ENCODE measurements at regions not wholly inside any gene's neighbourhood (a gene's known extent, or its start where the extent isn't known, plus 50 kb on each side); places are given as distances from the start of the nearest gene placed in this dataset.
"Not testable (repeated sequence)": the region's sequence is repeated elsewhere in the genome, so short reads cannot be mapped to it uniquely, and the experiment has no call there.

DNA sequence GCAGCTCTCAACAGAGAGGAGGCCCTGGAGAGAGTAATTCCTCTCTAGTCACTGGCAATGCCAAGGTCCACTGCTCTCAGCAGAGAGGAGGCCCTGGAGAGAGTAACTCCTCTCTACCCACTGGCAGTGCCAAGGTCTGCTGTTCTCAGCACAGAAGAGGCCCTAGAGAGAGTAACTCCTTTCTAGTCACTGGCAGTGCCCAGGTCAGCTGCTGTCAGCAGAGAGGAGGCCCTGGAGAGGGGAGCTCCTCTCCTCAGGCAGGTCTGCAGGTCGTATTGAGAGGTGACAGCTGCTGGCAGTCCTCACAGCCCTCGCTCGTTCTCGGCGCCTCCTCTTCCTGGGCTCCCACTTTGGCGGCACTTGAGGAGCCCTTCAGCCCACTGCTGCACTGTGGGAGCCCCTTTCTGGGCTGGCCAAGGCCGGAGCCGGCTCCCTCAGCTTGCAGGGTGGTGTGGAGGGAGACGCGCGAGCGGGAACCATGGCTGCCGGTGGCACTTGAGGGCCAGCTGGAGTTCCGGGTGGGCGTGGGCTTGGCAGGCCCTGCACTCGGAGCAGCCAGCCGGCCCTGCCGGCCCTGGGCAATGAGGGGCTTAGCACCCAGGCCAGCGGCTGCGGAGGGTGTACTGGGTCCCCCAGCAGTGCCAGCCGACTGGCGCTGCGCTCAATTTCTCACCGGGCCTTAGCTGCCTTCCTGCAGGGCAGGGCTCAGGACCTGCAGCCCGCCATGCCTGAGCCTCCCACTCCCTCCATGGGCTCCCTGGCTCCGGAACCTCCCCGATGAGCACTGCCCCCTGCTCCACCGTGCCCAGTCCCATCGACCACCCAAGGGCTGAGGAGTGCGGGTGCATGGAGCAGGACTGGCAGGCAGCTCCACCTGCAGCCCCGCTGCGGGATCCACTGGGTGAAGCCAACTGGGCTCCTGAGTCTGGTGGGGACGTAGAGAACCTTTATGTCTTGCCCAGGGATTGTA is 642.9 kb downstream of the PRR16 start:
- DNase-seq: not testable (repeated sequence)

DNA sequence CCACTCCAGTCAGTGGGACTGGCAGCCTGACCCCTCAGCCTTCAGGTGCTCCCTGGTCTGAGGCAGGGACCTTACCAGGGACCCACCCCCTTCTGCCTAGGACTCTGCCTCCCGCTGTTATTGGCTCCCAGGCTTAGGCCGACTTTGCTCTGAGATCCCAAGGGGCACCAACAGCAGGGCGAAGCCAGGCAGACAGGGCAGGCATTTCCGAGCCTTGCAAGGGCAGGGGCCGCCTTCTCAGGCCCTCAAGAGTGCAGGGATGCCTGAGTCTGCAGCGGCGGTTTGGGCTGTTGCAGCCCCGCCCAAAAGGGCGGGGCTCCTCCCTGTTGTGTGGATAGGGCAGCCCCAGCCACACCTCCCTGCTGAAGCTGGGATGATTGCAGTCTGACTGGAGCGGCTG is 644.6 kb downstream of the PRR16 start:
- DNase-seq: no peak

DNA sequence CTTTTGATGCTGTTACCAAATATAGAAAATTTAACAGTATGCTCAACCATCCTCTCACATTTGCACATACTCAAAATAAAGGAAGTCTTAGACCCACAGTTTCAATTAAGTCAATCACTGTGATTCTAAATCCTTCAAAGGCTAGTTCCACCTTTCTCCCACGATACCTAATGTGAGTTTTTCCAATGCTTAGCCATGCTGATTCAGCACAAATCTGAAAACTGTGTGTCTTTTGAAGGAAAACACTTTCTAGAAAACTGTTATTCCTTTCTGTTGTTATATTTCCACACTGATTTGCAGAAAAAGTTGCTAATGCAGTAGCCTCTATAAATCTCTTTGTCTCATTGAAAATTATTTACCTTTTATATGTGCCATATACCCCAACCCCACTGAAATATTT is 645.7 kb downstream of the PRR16 start:
- no peak for DNase-seq

DNA sequence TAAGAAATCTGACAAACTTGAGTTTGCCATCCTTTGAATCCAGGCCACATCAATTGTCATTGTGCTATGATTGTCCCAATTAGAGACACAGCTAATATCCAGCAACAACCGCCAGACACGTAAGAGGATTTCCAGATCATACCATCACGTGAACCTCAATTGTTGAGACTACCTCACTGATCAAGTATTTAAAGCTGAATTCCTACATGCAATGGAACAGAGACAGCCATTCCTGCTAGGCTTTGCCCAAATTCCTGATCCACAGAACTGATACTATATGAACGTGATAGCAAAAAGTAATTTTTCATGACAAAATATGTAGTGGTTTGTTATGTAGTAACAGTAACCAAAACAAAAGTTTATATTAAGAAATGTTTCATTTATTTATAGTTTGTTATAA is 657.7 kb downstream of the PRR16 start:
- no peak for DNase-seq

DNA sequence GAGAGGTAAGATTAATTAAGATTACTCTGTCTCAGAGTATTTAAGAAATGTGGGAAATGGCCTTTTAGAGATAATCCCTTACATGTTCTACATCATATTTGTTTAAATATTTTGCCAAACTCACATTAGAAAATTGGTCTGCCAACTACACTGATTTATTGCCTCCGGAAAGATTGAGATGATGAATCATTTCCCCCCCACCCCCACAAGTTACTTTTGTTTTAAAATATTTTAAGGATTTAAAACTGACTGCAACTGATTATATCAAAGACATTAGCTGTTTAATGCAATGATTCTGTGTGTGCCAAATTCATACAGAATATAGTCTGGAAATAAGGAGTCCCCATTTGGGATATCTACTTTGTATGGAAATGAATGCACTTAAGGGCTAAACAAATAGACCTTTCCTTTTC is 674.4 kb downstream of the PRR16 start:
- DNase-seq: no peak

DNA sequence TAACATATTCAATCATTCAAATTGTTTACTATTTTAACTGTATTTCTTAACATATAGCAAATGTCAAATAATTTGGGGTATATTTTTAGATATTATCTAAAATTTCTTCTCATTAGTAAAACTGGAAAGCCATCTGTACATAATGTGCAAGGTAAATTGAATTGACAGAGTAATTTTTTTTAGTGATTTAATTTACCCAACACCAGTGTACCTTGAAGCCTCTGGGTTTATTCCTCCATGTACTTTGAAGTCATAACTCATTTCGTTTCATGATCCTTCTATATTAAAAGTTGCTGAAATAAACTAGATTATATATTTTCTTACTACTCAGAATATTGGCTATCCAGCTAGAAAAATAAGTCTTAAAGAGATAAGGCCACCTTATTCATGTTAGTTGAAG is 674.9 kb downstream of the PRR16 start:
- no peak for DNase-seq

DNA sequence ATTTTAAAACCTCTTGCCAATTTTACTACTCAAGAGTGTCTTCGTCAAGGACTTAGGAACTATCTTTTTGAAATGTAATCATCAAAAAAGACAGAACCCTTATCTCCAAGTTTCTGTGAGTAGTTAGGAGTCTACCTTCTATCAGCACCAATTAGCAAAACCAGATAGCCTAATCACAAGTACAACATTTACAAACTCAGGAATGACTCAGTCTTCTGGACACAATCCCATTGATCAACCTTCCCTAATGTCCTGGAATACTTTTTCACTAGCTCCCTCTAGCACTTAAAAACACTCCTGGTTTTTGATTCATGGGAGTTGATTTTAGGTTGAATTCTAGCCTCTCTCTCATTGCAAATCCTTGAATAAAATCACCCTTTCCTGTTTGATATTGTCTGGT is 680.7 kb downstream of the PRR16 start:
- no peak for DNase-seq

DNA sequence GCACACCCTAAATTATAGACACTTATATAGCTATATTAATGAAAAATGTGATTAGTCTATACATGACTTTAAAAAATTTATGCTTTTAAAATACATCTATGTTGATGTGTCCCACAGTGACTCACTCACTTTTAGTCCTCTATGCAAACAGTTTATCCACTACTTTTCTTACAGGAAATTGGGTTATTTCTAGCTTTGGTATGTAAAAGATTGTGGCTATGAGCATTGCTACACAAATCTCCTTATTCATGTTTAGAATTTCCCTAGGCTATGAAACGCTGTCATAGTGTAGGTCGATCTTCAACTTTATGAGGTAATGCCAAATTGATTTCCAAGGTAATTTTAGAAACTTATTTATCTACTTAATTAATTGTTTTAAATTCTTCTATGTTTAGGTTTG is 687.4 kb downstream of the PRR16 start:
- DNase-seq: no peak

DNA sequence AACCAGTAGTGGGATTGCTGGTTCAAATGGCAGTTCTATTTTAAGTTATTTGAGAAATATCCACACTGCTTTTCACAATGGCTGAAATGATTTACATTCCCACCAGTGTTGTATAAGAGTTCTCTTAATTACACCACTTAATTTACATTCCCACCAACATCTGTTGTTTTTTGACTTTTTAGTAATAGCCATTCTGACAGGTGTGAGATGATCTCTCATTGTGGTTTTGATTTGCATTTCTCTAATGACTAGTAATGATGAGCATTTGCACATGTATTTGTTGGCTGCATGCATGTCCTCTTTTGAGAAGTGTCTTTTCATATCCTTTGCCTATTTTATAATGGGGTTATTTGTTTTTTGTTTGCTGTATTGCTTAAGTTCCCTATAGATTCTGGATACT is 688.3 kb downstream of the PRR16 start:
- DNase-seq: no peak

DNA sequence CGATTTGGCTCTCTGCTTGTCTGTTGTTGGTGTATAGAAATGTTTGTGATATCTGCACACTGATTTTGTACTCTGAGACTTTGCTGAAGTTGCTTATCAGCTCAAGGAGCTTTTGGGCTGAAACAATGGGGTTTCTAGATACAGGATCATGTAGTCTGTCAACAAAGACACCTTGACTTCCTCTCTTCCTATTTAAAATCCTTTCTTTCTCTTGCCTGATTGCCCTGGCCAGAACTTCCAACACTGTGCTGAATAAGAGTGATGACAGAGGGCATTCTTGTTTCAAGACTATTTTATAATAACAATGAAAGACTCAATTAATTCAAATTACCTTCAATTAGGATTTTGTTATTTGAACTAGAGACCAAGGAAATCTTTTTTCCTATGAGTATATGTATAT is 692.5 kb downstream of the PRR16 start:
- DNase-seq: no peak

DNA sequence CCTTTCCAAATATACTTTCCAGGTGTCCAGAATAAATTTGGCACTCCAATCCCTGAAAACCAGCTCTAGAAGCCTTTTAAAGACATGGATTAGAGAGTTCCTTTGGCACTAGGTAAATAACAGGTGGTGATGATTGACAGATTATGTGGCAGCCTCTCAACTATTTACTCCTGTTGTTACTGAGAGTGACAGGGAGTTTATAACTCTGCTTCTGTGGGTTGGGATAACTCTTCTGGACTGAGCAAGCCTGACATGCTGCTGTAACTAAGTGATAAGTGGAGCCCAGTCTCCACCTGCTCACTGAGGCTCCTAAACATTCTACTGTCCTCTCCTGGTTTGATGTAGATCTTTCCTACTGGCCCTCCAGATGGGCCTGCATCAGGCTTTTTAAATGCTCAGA is 693.2 kb upstream of the FTMT start:
- no peak for DNase-seq

DNA sequence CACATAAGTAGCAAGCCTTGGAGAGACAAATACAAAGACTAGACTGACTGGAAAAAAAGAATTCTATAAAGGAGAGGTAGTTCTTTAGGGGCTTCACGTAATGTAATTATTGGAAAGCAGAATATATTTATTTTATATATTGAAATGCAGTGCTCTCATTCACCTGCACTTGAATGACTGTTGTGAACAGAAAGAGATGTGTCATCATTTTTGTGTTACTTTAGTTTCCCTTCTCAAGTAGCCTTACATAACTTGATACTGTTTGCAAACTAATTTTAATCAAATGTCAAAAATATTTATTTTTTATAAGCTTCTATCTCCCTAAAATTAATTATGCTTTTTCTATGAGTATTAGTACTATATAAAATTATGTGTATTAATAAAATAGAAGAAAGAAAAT is 691.1 kb upstream of the FTMT start:
- no peak for DNase-seq

DNA sequence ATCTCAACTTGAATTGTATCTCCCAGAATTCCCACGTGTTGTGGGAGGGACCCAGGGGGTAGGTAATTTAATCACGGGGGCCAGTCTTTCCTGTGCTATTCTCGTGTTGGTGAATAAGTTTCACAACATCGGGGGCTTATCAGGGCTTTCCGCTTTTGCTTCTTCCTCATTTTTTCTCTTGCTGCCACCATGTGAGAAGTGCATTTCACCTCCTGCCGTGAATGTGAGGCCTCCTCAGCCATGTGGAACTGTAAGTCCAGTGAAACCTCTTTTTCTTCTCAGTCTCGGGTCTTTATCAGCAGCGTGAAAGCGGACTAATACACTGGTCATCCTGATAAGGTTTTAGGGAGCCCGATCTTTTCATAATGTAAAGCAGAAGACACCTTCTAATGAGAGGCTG is 687.0 kb upstream of the FTMT start:
- DNase-seq: no peak

DNA sequence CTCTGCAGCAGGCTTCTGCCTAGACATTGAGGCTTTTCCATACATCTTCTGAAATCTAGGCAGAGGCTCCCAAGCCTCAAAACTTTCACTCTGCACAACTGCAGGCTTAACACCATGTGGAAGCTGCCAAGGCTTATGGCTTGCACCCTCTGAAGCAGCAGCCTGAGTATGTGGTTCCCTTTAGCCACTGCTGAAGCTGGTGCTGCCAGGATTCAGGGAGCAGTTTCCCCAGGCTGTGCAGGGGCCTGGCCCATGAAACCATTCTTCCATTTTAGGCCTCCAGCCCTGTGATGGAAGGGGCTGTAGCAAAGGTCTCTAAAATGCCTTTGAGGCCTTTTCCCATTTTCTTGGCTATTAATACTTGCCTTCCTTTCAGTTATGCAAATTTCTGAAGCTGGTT is 680.3 kb upstream of the FTMT start:
- no peak for DNase-seq

DNA sequence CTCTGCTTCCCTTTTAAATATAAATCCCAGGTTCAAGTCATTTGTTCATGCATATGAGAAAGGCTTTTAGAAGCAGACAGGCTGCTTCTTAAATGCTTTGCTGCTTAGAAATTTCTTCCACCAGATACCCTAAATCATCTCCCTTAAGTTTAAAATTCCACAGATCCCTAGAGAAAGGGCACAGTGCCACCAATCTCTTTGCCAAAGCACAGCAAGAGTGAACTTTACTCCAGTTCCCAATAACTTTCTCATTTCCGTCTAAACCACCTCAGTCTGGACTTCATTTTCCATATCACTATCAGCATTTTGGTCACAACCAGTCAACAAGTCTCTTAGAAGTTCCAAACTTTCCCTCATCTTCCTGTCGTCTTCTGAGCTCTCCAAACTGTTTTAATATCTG is 679.8 kb upstream of the FTMT start:
- DNase-seq: no peak

DNA sequence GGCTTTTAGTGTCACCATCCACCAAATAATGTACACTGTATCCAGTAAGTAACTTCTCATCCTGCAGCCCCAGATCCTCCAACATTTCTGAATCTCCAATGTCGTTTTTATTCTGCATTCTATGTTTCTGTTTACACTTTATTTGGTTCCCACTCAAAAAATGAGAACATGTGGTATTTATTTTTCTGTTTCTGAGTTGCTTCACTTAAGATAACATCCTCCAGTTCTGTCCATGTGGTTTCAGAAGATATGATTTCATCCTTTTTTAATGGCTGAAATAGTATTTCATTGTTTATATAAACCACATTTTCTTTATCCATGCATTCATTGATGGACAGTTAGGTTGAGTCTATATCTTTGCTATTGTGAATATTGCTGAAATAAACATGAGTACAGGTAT is 677.3 kb upstream of the FTMT start:
- DNase-seq: no peak

DNA sequence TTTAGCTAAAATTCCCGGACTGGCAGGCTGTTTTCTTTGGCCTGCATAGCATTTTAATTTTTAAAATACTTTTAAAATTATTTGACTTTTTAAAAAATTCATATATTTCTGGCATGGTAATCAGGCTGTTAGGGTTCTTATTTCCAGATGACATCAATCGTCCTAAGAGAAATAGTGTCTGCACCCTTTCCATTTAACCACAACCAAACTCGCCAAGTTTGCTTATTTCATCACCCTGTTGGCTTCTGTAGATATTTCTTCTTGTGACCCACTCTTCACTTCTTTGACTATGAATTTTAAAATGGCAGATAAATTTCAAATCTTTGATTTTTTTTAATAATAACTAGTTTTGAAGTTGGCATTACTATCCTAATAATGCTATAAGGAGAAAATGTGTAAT is 675.7 kb upstream of the FTMT start:
- no peak for DNase-seq

DNA sequence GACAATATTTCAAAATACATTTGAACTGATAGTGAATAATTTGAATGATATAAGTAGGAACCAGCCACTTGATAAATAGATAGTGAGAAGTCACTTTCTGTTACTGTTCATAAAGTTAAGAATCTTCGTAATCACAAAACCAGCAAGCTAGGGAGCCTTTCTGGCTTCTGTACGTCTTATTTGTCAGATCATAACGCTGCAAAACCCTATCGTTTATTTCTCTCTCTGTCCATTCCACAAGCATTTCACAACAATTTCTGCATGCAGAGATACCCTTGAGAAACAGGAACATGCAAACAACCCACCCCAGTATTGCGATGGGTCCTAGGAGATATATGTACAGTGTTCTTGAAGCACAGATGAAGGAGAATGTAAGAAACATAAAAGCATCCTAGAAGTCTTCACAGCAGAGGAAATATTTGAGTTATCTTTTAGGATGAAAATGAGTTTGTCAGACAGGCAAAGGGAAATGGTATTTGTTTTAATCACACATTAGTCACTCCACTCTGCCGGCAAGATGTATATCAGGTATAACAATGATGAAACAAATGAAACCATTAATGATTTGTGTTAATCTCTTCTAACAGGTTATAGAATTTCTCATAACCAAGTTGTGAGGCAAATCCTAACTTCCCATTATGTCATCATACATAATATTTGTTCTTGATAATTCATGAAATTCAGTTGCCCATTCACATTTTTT is 668.7 kb upstream of the FTMT start:
- no peak for DNase-seq

DNA sequence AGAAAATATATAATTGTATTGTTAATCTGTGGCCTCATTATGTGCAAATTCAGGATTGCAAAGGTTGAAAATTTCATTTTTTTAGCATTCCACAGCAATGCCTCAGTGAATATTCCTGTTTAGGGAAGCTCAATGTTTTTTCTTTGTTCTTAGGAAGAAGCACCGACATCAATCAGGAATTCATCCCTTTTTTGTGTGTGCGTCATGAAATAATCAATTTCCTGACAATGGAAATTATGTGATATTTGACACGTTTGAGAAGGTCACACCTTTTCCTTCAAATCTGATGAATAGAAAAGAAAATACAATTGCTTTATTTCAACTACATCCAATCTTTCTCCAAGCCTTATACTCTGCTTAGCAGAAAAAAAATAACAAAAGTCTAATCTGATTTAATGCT is 662.8 kb upstream of the FTMT start:
- DNase-seq: no peak

DNA sequence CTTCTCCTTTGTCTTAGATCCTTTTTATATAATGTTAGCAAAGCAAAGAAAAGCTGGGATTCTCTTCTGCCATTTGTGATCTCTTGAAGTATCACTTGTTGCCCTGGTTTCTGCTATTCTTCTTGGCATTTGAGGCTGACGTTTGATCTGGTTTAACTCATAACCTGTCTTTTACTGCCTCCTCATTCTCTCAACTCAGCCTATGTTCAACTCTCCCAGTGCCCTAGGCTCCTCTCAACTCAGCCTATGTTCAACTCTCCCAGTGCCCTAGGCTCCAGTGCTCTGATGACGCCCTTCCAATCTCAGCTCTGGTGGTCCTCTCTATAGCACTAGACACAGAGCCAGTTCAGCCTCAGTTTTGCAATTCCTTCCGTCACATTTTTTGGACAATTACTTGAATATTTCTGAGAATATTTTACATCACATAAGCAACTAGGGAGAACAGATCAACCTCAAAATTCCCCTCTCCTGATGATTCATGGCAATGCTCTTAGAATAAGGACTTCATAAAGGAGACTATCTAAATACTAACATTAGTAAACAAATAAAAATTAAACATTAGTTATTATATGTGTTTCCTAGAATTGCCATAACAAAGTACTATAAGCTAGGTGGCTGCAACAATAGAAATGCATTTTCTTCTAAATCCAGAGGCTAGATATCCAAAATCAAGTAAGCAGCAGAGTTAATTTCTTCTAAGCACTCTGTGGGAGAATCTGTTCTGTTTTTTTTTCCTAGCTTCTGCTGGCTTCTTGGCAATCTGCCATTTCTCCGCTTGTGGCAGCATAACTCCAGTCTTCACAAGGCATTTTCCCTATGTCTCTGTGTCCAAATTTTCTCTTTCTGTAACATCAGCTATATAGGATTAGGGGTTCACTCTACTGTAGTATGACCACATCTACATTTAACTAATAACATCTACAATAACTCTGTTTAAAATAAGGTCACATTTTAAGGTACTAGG is 662.1 kb upstream of the FTMT start:
- no peak for DNase-seq

DNA sequence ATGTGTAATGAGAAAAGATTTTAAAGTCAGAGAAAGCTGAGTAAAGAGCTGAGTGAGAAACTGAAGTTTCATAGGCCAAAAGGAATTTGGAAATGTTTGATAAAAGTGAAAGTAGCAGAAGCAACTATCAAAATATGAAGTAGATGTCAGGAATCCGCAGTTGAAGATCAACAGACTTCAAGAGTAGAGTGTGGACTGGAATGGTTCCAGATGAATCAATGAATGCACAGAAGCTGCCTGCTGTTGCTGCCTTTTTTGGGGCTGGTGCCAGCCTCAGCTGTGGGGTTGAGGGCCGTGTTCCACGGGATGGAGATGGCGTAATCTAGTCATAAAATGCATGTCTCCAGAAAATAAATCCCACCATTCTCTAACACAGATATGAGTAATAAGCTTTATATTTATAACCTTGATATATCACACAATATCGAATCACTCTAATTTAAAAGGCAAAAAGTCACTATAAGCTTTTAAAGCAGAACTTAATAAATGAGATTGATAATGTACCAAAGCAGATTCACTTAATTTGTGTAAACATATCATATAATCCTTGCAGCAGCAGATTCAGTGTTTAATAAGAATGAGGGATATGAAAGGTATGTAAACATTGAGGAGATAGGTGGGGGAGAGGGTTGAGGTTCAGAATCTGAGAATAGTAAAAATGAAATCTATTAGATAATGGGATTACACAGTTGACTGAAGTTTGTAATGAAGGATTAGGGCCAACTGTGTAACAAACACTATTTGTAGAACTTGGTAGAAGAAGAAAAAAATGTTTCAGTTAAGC is 652.3 kb upstream of the FTMT start:
- DNase-seq: no peak

DNA sequence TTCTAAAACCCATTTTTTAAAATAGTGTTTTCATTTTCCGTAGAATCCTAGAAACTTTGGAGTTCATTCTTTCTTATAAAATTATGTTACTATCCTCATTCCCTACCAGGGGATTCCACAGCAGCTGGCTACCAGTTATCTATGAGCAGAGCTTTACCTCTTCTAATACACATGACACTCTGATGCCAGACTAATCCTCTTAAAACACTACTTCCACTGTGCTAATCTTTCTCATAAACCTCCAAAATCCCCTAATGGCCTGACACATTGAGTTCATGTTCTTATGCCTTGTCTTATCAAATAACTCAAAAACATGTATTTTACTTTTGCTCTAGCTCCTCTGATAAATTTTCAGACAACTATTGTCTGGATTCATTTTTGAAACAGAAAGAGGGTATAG is 633.6 kb upstream of the FTMT start:
- DNase-seq: no peak

Data from activated CD4-positive, alpha-beta T cell treated with anti-CD3 and anti-CD28 coated beads, Interleukin-2, amount 50 U/mL, for 16 hours (primary cell).